ENCODE measurements at regions not wholly inside any gene's neighbourhood (a gene's known extent, or its start where the extent isn't known, plus 50 kb on each side); places are given as distances from the start of the nearest gene placed in this dataset.

GRCh38 chr16:86709902-86710601 is 131.7 kb downstream of the FOXL1 start:
- TF ChIP-seq, protein P1, sequence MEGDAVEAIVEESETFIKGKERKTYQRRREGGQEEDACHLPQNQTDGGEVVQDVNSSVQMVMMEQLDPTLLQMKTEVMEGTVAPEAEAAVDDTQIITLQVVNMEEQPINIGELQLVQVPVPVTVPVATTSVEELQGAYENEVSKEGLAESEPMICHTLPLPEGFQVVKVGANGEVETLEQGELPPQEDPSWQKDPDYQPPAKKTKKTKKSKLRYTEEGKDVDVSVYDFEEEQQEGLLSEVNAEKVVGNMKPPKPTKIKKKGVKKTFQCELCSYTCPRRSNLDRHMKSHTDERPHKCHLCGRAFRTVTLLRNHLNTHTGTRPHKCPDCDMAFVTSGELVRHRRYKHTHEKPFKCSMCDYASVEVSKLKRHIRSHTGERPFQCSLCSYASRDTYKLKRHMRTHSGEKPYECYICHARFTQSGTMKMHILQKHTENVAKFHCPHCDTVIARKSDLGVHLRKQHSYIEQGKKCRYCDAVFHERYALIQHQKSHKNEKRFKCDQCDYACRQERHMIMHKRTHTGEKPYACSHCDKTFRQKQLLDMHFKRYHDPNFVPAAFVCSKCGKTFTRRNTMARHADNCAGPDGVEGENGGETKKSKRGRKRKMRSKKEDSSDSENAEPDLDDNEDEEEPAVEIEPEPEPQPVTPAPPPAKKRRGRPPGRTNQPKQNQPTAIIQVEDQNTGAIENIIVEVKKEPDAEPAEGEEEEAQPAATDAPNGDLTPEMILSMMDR (conservative IDR thresholded peaks at IDR 0.05; ENCODE audit: low read depth, low read length), result no peak
- TF ChIP-seq EZH2 (IDR thresholded peaks at IDR 0.05; ENCODE audit: borderline replicate concordance, low read depth, low read length, poor library complexity, severe bottlenecking), result no peak
